Mesenchymal stem cell (in vitro differentiated cells and primary cell): ENCODE measurements at regions not wholly inside any gene's neighbourhood (a gene's known extent, or its start where the extent isn't known, plus 50 kb on each side); places are given as distances from the start of the nearest gene placed in this dataset.

Experiments used
- DNase-seq: peaks from one replicate; pipeline ENCODE4 v3.0.0-alpha.2; 2013
- H2AFZ ChIP-seq: one replicate; pipeline ENCODE4 v1.6.1; 2013; ENCODE audit warnings: low read depth, mild to moderate bottlenecking, control low read depth, inconsistent platforms, low read length, moderate library complexity
- H2AK5ac ChIP-seq: 2 replicates; pipeline ENCODE4 v1.6.1; 2013; ENCODE audit warnings: low read length, moderate library complexity, mild to moderate bottlenecking, inconsistent platforms; ENCODE audit not compliant: severe bottlenecking
- H2BK120ac ChIP-seq: one replicate; pipeline ENCODE4 v1.6.1; 2013; ENCODE audit warnings: low read depth, mild to moderate bottlenecking, inconsistent platforms, low read length, moderate library complexity
- H2BK12ac ChIP-seq, 2 experiments: one replicate each; pipeline ENCODE4 v1.6.1; 2013; ENCODE audit warnings: inconsistent platforms in 2 of 2, low read length in 2 of 2, mild to moderate bottlenecking in 2 of 2, moderate library complexity in 2 of 2, control low read depth in 1 of 2
- H2BK15ac ChIP-seq: one replicate; pipeline ENCODE4 v1.6.1; 2013; ENCODE audit warnings: mild to moderate bottlenecking, low read depth, inconsistent platforms; ENCODE audit not compliant: poor library complexity, severe bottlenecking
- H2BK5ac ChIP-seq: 2 replicates; pipeline ENCODE4 v1.6.1; 2013; ENCODE audit warnings: low read depth, mild to moderate bottlenecking, low read length, control low read depth, inconsistent platforms; ENCODE audit not compliant: poor library complexity, severe bottlenecking
- H3K14ac ChIP-seq, 2 experiments: one replicate each; pipeline ENCODE4 v1.6.1; 2013; ENCODE audit warnings: inconsistent platforms in 2 of 2, low read length in 2 of 2, control low read depth in 1 of 2, mild to moderate bottlenecking in 1 of 2, moderate library complexity in 1 of 2
- H3K18ac ChIP-seq, 2 experiments: one replicate each; pipeline ENCODE4 v1.6.1; 2013; ENCODE audit warnings: inconsistent platforms in 2 of 2, low read length in 2 of 2, control low read depth in 1 of 2, low read depth in 1 of 2, mild to moderate bottlenecking in 1 of 2
- H3K23ac ChIP-seq, 2 experiments: one replicate each; pipeline ENCODE4 v1.6.1; 2013; ENCODE audit warnings: inconsistent platforms in 2 of 2, low read length in 2 of 2, mild to moderate bottlenecking in 2 of 2, moderate library complexity in 2 of 2, control low read depth in 1 of 2
- H3K27ac ChIP-seq: 2 replicates; pipeline ENCODE4 v1.5.1; 2013; ENCODE audit warnings: mild to moderate bottlenecking, moderate library complexity, low read length, control low read depth, inconsistent platforms; ENCODE audit not compliant: poor library complexity, severe bottlenecking
- H3K27me3 ChIP-seq, 2 experiments: 2 replicates each; pipeline versions ENCODE4 v1.6.1 to v1.7.0; 2013; ENCODE audit warnings: low read length in 2 of 2, mild to moderate bottlenecking in 2 of 2, moderate library complexity in 2 of 2, control low read depth in 1 of 2, inconsistent platforms in 1 of 2; ENCODE audit not compliant: control insufficient read depth in 1 of 2, insufficient read depth in 1 of 2
- H3K36me3 ChIP-seq, 2 experiments: 2 replicates each; pipeline versions ENCODE4 v1.6.1 to v1.7.0; 2013; ENCODE audit warnings: low read length in 2 of 2, control low read depth in 1 of 2, inconsistent platforms in 1 of 2, low read depth in 1 of 2, mild to moderate bottlenecking in 1 of 2; ENCODE audit not compliant: insufficient read depth in 2 of 2, control insufficient read depth in 1 of 2
- H3K4ac ChIP-seq, 2 experiments: one replicate each; pipeline ENCODE4 v1.6.1; 2013; ENCODE audit warnings: inconsistent platforms in 2 of 2, low read length in 2 of 2, mild to moderate bottlenecking in 2 of 2, moderate library complexity in 2 of 2, control low read depth in 1 of 2, low read depth in 1 of 2
- H3K4me1 ChIP-seq: 2 replicates; pipeline ENCODE4 v1.6.1; 2013; ENCODE audit warnings: low read depth, low read length, control low read depth; ENCODE audit not compliant: control insufficient read depth, insufficient read depth
- H3K4me2 ChIP-seq: 2 replicates; pipeline ENCODE4 v1.6.1; 2013; ENCODE audit warnings: low read length, mild to moderate bottlenecking, inconsistent platforms; ENCODE audit not compliant: poor library complexity, severe bottlenecking
- H3K4me3 ChIP-seq, 2 experiments: 2 replicates each; pipeline versions ENCODE4 v1.5.1 to v1.7.0; 2013; ENCODE audit warnings: low read length in 2 of 2, mild to moderate bottlenecking in 2 of 2, control low read depth in 1 of 2, low read depth in 1 of 2; ENCODE audit not compliant: insufficient read depth in 1 of 2
- H3K79me1 ChIP-seq: replicated peaks from 2 replicates; pipeline ENCODE4 v1.6.1; 2013; ENCODE audit warnings: mild to moderate bottlenecking, control low read depth, low read length, inconsistent platforms; ENCODE audit not compliant: poor library complexity, severe bottlenecking
- H3K9ac ChIP-seq: 2 replicates; pipeline ENCODE4 v1.7.0; 2013; ENCODE audit warnings: mild to moderate bottlenecking, low read length, moderate library complexity
- H3K9me3 ChIP-seq: 2 replicates; pipeline ENCODE4 v1.7.0; 2013; ENCODE audit warnings: mild to moderate bottlenecking, low read length; ENCODE audit not compliant: control insufficient read depth
- H4K8ac ChIP-seq: one replicate; pipeline ENCODE4 v1.6.1; 2013; ENCODE audit warnings: inconsistent platforms, mild to moderate bottlenecking, low read length, moderate library complexity
- H4K91ac ChIP-seq: one replicate; pipeline ENCODE4 v1.6.1; 2013; ENCODE audit warnings: mild to moderate bottlenecking, low read length, inconsistent platforms
- WGBS: methylation state at CpG from one replicate; pipeline ENCODE4 v1.1.7; 2013; ENCODE audit warnings: mixed read lengths; 5-methylcytosine and 5-hydroxymethylcytosine counted together

- H3K4me2 ChIP-seq, result no peak overlapping the region
- no peak for DNase-seq
These were observed 65.0 kb upstream of the ARHGAP5 start for GRCh38 chr14:32012062-32012461.

GRCh38 chr14:32012571-32012970, 64.5 kb upstream of the ARHGAP5 start:
- H3K4me3 ChIP-seq, result no peak overlapping the region
- DNase-seq, result no peak
- no peak overlapping the region for H2AK5ac ChIP-seq
- H3K79me1 ChIP-seq, result no peaks in the 10 kb centered on the region
- H3K4me2 ChIP-seq, result no peak overlapping the region
- H3K27ac ChIP-seq, result no peak overlapping the region
- peaks cover 6% of the 10 kb centered on the region for H3K4me1 ChIP-seq
- no peak overlapping the region for H3K14ac ChIP-seq
- H3K36me3 ChIP-seq, result no peaks in the 10 kb centered on the region
- H4K91ac ChIP-seq, result no peak overlapping the region
- H3K18ac ChIP-seq, result no peak overlapping the region
- WGBS, result 96% methylated on average over 1 of the region's 1 CpG
- no peaks in the 10 kb centered on the region for H3K9me3 ChIP-seq
- no peak overlapping the region for H2BK12ac ChIP-seq
- no peak overlapping the region for H3K4ac ChIP-seq
- H2BK120ac ChIP-seq, result no peak overlapping the region
- no peak overlapping the region for H2BK5ac ChIP-seq
- no peak overlapping the region for H2BK15ac ChIP-seq
- no peak overlapping the region for H3K9ac ChIP-seq
- no peak overlapping the region for H3K23ac ChIP-seq
- H4K8ac ChIP-seq, result no peak overlapping the region
- H2AFZ ChIP-seq, result no peak overlapping the region
- H3K27me3 ChIP-seq, result peaks cover 0 to 22% of the 10 kb centered on the region in 2 experiments

More at GRCh38 chr14:32012062-32012461, 65.0 kb upstream of the ARHGAP5 start:
- Histone ChIP-seq H3K79me1 (no peaks in the 10 kb centered on the region), H3K9me3 (no peaks in the 10 kb centered on the region), H2BK120ac (no peak overlapping the region), H2BK5ac (no peak overlapping the region), H2BK12ac (peak overlapping the region in 1 of 2 experiments; percentile 55), H2BK15ac (no peak overlapping the region), H3K14ac (no peak overlapping the region), H3K23ac (no peak overlapping the region), H3K18ac (no peak overlapping the region), H4K8ac (no peak overlapping the region), H3K4ac (no peak overlapping the region), H2AFZ (no peak overlapping the region), H3K27me3 (peaks cover 0 to 25% of the 10 kb centered on the region in 2 experiments), H3K27ac (no peak overlapping the region), H3K4me1 (peaks cover 6% of the 10 kb centered on the region), H3K4me3 (no peak overlapping the region), H3K9ac (no peak overlapping the region), H4K91ac (no peak overlapping the region), H3K36me3 (no peaks in the 10 kb centered on the region), H2AK5ac (no peak overlapping the region)

- no peak overlapping the region for H4K91ac ChIP-seq
- no peak overlapping the region for H4K8ac ChIP-seq
- no peak overlapping the region for H2BK15ac ChIP-seq
- H2AFZ ChIP-seq, result no peak overlapping the region
- no peak overlapping the region for H3K4ac ChIP-seq
- no peak overlapping the region for H3K4me3 ChIP-seq
- H2AK5ac ChIP-seq, result no peak overlapping the region
- H3K79me1 ChIP-seq, result no peaks in the 10 kb centered on the region
- no peak overlapping the region for H2BK12ac ChIP-seq
- H3K18ac ChIP-seq, result no peak overlapping the region
- no peak overlapping the region for H3K23ac ChIP-seq
- H3K4me1 ChIP-seq, result peaks cover 6% of the 10 kb centered on the region
- no peak overlapping the region for H3K27ac ChIP-seq
- H3K27me3 ChIP-seq, result peaks cover 0 to 18% of the 10 kb centered on the region in 2 experiments
- 72% methylated on average over 6 of the region's 6 CpGs for WGBS
- no peak overlapping the region for H3K9ac ChIP-seq
- no peaks in the 10 kb centered on the region for H3K36me3 ChIP-seq
- no peak overlapping the region for H3K14ac ChIP-seq
- H3K9me3 ChIP-seq, result no peaks in the 10 kb centered on the region
- H3K4me2 ChIP-seq, result no peak overlapping the region
- no peak overlapping the region for H2BK5ac ChIP-seq
- DNase-seq, result no peak
- no peak overlapping the region for H2BK120ac ChIP-seq
These were observed 64.0 kb upstream of the ARHGAP5 start for GRCh38 chr14:32013083-32013482.

DNA sequence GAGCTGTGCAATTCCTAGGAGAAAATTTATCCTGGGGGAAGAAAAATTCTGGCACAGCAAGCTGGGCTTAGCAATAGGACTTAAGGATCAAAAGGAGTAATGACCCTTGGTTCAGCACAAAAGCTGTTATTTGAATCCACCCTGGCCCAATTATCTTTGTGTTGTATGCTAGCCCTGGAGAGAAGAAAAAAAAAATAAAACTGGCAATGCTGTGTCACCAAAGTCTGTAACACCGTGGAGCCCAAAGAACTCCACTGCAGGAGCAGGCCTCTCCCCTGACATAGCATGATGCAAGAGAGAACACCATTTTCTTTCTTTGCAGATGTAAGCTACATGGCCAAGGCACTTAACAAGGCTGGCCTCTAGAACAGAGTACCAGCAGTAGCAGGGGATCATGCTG, 63.0 kb upstream of the ARHGAP5 start:
- Histone ChIP-seq H2BK12ac (peak overlapping the region in 1 of 2 experiments; percentile 39), H3K4me2 (no peak overlapping the region), H2AFZ (no peak overlapping the region), H3K4me3 (no peak overlapping the region), H3K9ac (no peak overlapping the region), H3K79me1 (no peaks in the 10 kb centered on the region), H3K18ac (no peak overlapping the region), H3K14ac (no peak overlapping the region), H3K36me3 (no peaks in the 10 kb centered on the region), H3K9me3 (no peaks in the 10 kb centered on the region), H3K27ac (no peak overlapping the region), H2BK120ac (no peak overlapping the region), H3K23ac (peak overlapping the region in 1 of 2 experiments; percentile 85), H3K4me1 (peaks cover 6% of the 10 kb centered on the region), H3K27me3 (peaks cover 0 to 18% of the 10 kb centered on the region in 2 experiments), H3K4ac (no peak overlapping the region), H2BK5ac (no peak overlapping the region), H2BK15ac (no peak overlapping the region), H2AK5ac (no peak overlapping the region), H4K91ac (no peak overlapping the region), H4K8ac (peak overlapping the region; percentile 5)
- WGBS, result 93% methylated on average over 1 of the region's 1 CpG
- DNase-seq, result no peak
